ENCODE measurements at regions not wholly inside any gene's neighbourhood (a gene's known extent, or its start where the extent isn't known, plus 50 kb on each side); places are given as distances from the start of the nearest gene placed in this dataset.
"Not testable (repeated sequence)": the region's sequence is repeated elsewhere in the genome, so short reads cannot be mapped to it uniquely, and the experiment has no call there.

DNA sequence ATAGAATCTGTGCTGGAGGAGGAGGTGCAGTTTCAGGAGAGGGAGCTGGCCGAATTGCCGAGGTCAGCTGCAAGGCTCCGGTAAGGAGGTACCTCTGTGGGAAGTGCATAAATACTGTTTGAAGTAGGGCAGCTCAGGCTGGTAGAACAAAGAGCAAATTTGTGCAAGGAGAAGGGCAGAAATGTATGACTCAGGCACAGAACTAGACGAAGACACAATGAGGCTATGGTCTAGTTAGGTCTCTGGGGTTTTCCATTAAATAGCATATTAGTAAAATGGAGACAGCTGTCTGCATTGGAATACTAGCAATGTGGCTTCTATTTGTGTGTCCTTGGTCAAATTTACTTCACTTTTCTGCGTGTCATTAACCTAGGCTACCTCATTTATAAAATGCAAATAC, 74.5 kb downstream of the PPIAL4C start:
- TF ChIP-seq, protein P1, sequence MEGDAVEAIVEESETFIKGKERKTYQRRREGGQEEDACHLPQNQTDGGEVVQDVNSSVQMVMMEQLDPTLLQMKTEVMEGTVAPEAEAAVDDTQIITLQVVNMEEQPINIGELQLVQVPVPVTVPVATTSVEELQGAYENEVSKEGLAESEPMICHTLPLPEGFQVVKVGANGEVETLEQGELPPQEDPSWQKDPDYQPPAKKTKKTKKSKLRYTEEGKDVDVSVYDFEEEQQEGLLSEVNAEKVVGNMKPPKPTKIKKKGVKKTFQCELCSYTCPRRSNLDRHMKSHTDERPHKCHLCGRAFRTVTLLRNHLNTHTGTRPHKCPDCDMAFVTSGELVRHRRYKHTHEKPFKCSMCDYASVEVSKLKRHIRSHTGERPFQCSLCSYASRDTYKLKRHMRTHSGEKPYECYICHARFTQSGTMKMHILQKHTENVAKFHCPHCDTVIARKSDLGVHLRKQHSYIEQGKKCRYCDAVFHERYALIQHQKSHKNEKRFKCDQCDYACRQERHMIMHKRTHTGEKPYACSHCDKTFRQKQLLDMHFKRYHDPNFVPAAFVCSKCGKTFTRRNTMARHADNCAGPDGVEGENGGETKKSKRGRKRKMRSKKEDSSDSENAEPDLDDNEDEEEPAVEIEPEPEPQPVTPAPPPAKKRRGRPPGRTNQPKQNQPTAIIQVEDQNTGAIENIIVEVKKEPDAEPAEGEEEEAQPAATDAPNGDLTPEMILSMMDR (IDR thresholded peaks at IDR 0.05; ENCODE audit: low read length): not testable (repeated sequence)
- TF ChIP-seq EZH2 (optimal IDR thresholded peaks at IDR 0.05; ENCODE audit: low read depth, low read length): not testable (repeated sequence)

Measured in MM.1S (cell line).